ENCODE measurements at regions not wholly inside any gene's neighbourhood (a gene's known extent, or its start where the extent isn't known, plus 50 kb on each side); places are given as distances from the start of the nearest gene placed in this dataset.
A peak's percentile ranks its signal among the peaks of the same experiment; 100 is the strongest.

GRCh38 chr4:132316738-132317137, 832.4 kb upstream of the PCDH10 start:
- TF ChIP-seq, protein P1, sequence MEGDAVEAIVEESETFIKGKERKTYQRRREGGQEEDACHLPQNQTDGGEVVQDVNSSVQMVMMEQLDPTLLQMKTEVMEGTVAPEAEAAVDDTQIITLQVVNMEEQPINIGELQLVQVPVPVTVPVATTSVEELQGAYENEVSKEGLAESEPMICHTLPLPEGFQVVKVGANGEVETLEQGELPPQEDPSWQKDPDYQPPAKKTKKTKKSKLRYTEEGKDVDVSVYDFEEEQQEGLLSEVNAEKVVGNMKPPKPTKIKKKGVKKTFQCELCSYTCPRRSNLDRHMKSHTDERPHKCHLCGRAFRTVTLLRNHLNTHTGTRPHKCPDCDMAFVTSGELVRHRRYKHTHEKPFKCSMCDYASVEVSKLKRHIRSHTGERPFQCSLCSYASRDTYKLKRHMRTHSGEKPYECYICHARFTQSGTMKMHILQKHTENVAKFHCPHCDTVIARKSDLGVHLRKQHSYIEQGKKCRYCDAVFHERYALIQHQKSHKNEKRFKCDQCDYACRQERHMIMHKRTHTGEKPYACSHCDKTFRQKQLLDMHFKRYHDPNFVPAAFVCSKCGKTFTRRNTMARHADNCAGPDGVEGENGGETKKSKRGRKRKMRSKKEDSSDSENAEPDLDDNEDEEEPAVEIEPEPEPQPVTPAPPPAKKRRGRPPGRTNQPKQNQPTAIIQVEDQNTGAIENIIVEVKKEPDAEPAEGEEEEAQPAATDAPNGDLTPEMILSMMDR (IDR thresholded peaks at IDR 0.05; ENCODE audit: insufficient read depth, low read depth, low read length, missing control alignments) = no peak
- DNase-seq (ENCODE audit: low read depth) = peak; percentile 56
- H3K4me3 ChIP-seq (ENCODE audit: low read length) = no peak overlapping the region

GRCh38 chr4:132317923-132318322, 831.2 kb upstream of the PCDH10 start:
- no peak overlapping the region for H3K4me3 ChIP-seq (ENCODE audit: low read length)
- no peak for DNase-seq (ENCODE audit: low read depth)
- TF ChIP-seq, protein P1 (IDR thresholded peaks at IDR 0.05; ENCODE audit: insufficient read depth, low read depth, low read length, missing control alignments) = no peak

GRCh38 chr4:132328761-132329160, 820.3 kb upstream of the PCDH10 start:
- TF ChIP-seq, protein P1 (IDR thresholded peaks at IDR 0.05; ENCODE audit: insufficient read depth, low read depth, low read length, missing control alignments) = no peak
- peak; percentile 25 for DNase-seq (ENCODE audit: low read depth)
- no peak overlapping the region for H3K4me3 ChIP-seq (ENCODE audit: low read length)

DNA sequence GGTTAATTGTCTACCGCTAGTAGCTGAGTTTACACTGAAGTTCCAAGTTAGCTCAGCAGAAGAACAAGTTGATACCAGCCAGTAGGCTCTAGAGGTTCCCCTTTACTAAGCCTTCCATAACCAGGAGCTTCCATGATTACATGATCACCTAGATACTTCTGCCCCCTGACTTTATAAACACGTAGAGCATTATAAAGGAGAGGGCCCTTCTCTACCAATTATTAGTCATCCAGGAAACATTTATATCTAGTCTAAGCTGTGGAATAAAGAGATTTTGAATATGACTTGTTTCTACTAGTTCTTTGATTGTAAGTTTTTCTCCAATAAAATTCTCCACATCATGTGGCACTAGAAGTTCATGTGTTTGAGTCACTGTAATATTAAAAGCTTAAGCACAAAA, 818.1 kb upstream of the PCDH10 start:
- TF ChIP-seq, protein P1 (IDR thresholded peaks at IDR 0.05; ENCODE audit: insufficient read depth, low read depth, low read length, missing control alignments) = no peak

DNA sequence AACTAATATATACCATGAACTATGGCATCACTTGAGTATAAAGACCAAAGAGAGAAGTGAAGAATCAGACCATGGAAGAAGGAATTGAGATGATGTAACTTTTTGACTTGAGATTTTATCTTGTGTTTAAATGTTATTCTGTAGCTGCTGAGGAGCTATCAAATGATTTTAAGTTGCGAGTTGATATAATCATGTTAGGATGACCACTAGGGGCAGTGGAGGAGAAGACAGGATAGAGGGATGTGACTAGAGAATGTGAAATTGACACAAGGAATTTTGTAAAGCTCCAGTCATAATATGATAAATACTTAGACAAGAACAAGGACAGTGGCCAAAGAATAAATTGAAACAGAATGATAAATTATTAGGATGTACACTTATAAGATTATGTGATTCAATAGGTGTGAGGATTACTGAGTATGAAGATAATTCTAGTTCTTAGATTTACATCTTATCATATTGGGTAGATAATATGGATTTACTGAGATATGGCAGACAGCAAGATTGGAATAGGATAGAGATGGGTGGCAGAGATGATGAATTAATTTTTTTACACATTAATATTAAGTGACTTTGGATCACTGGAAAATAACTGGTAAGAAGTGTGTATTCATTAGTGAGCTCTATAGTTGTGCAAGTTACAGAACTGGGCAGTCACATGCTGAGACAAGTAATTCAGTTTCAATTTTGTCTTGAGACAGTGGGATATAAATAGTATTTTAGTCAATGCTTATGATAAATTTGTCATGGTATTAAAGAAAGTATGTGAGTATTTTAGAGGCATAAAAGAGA, 816.0 kb upstream of the PCDH10 start:
- no peak overlapping the region for H3K4me3 ChIP-seq (ENCODE audit: low read length)
- peak; percentile 71 for DNase-seq (ENCODE audit: low read depth)
- TF ChIP-seq, protein P1 (IDR thresholded peaks at IDR 0.05; ENCODE audit: insufficient read depth, low read depth, low read length, missing control alignments) = peak; percentile 51

More for the DNA sequence above, 818.1 kb upstream of the PCDH10 start:
- peak; percentile 3 for DNase-seq (ENCODE audit: low read depth)
- H3K4me3 ChIP-seq (ENCODE audit: low read length) = no peak overlapping the region

GRCh38 chr4:132333724-132334047, 815.4 kb upstream of the PCDH10 start:
- DNase-seq (ENCODE audit: low read depth) = peak; percentile 73
- TF ChIP-seq, protein P1 (IDR thresholded peaks at IDR 0.05; ENCODE audit: insufficient read depth, low read depth, low read length, missing control alignments) = no peak
- H3K4me3 ChIP-seq (ENCODE audit: low read length) = no peak overlapping the region

DNA sequence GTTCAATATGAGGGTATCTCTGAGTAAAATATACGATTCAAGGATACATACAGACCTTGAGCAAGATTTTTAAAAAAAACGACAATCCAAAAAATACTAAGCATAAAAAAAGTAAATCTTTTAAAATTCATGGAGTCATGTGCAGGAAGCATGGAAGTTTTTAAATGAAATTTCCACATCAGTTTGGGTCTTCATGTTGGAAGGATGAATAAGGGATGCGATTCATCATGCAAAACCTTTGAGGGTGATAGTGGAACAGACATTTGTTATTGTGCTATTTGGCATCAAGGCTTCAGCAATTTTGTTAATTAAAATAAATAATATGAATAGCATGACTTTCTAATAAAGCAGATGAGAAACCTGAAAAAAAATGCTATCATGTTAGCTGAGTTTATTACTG, 815.0 kb upstream of the PCDH10 start:
- DNase-seq (ENCODE audit: low read depth) = peak; percentile 54

More for the DNA sequence above, 815.0 kb upstream of the PCDH10 start:
- TF ChIP-seq, protein P1 (IDR thresholded peaks at IDR 0.05; ENCODE audit: insufficient read depth, low read depth, low read length, missing control alignments) = no peak
- H3K4me3 ChIP-seq (ENCODE audit: low read length) = no peak overlapping the region
